GM18507 (cell line): ENCODE measurements at regions not wholly inside any gene's neighbourhood (a gene's known extent, or its start where the extent isn't known, plus 50 kb on each side); places are given as distances from the start of the nearest gene placed in this dataset.
"Not testable (repeated sequence)": the region's sequence is repeated elsewhere in the genome, so short reads cannot be mapped to it uniquely, and the experiment has no call there.

Experiments used
- DNase-seq: peaks from one replicate; pipeline ENCODE4 v3.0.0; 2011; ENCODE audit warnings: low read depth; ENCODE audit not compliant: insufficient read length; ENCODE audit errors: extremely low spot score
- FAIRE-seq: peaks from 2 replicates; lab custom pipeline; 2011; peaks lifted over from hg19 to GRCh38; lab: Jason Lieb, UNC

- FAIRE-seq (no peak), DNase-seq (no peak)
Measured at GRCh38 chr10:2210088-2210487, 472.8 kb upstream of the ADARB2 start.

DNA sequence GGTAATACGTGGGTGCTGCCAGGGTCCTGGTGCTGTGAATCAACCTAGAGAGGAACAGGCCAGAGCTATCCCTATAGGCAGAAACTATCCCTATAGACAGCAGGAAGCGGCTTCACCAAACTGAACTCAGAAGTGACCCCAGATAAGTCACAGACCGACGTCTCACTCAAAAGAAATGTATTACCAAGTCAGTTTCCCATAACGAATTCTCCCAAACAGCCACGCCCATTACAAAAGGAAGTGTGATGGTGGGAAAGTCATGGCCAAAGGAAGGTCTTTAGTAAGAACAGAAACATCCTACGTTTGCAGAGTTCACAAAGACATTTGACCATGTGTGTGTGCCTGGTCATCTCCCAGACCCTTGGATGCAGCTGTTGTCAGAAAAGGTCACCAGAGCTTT is 470.8 kb upstream of the ADARB2 start:
- DNase-seq (no peak), FAIRE-seq (no peak)

DNA sequence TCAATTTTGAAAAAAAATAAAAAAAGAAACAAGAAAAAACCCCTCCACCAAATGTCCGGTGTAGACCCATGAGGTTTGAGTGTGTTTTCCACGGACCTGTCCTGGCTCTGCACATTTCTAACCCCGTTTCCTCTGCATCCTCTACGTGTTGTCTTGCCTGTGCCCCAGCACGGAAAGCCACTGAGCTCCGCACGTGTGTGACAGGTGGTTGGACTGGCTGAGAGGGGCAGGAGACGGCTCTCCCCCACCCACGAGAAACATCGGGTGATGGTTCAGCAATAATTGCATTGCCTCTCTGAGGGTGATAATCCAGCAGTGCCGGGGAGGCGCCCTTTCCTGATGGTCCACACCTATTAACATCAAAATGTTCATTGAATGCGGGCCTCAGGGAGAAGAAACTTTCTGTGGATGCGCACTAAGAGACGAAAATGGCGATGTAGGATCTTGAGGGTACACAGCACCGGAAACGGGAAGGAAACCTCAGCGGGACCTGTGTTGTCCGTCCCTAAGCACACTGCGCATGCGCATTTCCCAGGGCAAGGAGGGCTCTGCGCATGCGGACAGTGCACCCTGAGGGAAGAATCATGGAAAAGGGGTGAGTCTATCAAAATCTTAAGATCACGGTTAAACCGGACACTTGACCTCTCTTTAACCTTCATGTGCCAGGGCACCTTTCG is 470.1 kb upstream of the ADARB2 start:
- no peak for FAIRE-seq
- no peak for DNase-seq

GRCh38 chr10:2205406-2205805 is 468.1 kb upstream of the ADARB2 start:
- FAIRE-seq (no peak), DNase-seq (no peak)

DNA sequence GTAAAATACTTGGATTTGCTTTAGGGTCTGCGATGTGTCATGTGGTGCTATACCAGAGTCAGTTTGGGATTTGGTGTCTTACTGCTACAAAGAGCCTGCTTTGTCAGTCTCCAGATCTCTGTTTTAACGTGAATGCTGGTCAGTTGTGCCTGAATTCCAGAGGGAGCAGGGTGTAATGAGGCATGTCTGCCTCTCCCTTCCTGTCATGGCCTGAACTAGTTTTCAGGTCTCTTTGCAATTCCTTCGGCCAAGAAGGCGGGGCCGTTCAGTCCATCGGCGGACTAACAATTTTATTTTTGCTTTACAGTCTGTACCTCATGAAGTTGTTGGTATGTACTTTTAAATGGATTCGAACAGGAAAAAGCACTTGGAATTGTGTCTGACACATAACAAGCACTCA is 465.1 kb upstream of the ADARB2 start:
- DNase-seq = no peak
- no peak for FAIRE-seq

- no peak for FAIRE-seq
- DNase-seq = no peak
Measured at GRCh38 chr10:2201534-2202099, 464.3 kb upstream of the ADARB2 start.

DNA sequence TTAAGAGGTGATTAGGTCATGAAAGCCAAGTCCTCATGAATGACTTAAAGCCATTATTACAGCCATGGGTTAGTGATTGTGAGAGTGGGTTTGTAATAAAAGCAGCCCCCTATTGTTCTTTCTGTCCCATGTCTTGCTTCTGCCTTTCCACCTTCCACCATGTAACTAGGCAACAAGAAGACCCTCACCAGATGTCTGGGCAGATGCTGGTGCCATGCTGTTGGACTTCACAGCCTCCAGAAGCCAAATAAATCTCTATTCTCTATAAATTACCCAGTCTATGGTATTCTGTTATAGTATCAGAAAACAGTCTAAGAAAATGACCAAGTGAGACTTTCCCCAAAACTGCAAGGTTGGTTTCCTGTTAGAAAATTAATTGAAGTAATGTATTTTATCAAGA is 460.3 kb upstream of the ADARB2 start:
- FAIRE-seq = no peak
- DNase-seq = no peak

DNA sequence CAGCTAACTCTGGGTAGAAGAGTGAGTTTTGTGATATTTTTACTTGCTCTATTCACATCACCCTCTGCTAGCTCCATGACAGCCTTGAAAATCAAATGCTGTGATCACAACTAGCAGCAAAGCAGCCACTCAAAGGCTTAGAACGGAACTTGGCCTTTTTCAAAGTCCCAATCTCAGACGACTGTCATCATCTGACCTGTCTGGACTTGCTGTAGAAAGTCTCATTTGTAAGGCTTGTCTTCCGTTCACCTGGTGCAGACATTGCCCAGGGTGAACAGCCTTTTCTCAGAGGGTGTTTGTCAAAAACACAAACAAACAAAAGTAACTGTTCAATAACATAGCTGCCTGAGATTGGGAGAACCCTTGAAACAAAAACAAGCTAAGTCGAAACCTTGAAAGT is 458.9 kb upstream of the ADARB2 start:
- DNase-seq (no peak), FAIRE-seq (no peak)

DNA sequence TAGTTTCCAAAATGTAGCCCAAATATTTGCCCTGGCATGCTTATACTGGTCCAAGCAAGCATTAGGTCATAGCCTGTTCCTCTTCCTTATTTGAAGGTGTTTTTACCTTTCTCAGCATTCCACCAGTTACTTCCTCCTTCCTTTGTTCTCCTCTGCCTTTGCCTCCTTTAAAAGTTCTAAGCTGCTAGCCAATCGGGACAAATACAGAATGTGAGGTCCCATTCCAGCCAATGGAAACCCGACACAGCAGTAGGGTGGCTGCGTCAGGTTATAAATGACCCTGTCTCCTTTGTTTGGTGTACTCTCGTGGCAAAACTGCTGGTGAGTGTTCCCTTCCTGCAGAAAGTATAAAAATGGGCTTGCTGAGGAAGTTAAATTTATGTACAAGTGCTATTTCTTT is 452.0 kb upstream of the ADARB2 start:
- not testable (repeated sequence) for FAIRE-seq, DNase-seq

GRCh38 chr10:2188371-2188770 is 451.0 kb upstream of the ADARB2 start:
- DNase-seq = no peak
- FAIRE-seq = no peak

DNA sequence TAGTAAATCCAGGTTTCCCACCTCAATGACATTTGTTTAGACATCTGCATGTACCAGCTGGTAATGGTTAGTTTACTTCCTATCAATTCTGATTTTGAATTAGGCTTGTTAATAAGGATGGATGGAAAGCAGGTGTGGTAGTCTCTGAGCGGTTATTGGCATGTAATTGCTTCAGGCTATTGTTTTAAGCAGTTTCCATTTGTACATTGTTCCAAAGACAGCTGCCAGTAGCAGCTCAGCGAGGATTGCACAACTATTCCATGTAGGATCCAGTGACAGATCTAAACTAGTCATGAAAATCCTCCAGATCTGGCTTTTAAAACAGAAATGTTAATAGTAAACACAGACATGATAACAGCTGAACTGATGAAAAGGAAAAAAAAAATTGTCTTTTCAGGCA is 436.0 kb upstream of the ADARB2 start:
- no peak for DNase-seq
- FAIRE-seq = no peak

DNA sequence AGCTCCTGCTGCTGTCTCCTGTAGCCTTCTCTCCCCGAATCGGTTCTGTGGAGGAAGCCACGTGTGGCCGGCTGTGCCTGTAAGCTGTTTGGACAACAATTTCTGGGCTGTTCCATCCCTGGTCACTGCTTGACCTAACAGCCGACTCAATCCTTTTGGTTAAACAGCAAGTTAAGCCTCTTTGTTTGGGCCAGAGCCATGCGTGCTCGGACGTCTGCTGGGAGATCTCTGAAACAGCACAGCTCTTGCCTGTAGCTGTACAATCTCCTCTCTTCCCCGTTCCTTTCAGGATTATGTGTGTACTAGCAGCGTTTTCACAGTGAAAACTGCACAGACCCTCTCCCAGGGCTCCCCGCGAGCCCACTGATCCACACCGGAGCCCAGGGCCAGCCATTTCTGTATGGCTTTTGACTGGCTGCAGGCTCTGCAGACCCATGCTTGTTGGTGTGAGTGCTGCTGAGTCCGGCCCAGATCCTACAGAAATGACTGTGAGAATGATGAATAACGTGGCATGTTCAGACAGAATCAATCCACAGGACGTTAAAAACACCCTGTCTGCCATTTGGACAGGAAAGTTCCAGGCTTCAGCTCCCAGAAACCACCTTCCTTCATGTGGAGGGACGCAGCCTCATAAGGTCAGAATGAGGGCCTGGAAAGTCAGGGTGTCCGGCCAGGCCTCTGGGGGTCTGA is 428.6 kb upstream of the ADARB2 start:
- DNase-seq (no peak), FAIRE-seq (no peak)

DNA sequence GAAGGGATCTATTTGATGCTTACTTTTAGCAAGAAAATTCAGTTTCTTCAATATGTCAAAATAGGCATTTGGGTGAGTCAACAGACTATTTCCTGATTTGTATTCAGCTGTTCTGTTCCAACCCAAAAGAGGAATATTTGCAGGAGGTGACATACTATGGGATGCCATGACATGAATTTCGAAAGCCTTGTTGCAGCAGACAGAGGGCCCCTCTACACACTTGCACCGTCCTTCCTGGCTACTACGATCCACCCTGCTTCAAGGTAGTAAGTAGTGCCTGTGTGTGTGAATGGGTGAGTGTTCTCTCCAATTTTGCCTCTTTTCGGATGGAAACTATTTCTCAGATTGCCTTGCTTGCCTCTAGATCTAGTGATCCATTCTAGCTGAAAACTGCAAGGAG is 413.0 kb upstream of the ADARB2 start:
- DNase-seq = no peak
- FAIRE-seq = no peak

GRCh38 chr10:2145926-2146478 is 408.7 kb upstream of the ADARB2 start:
- DNase-seq = no peak
- FAIRE-seq = no peak

GRCh38 chr10:2145491-2145890 is 408.2 kb upstream of the ADARB2 start:
- DNase-seq (no peak), FAIRE-seq (no peak)

GRCh38 chr10:2144584-2144983 is 407.3 kb upstream of the ADARB2 start:
- DNase-seq (no peak), FAIRE-seq (no peak)

DNA sequence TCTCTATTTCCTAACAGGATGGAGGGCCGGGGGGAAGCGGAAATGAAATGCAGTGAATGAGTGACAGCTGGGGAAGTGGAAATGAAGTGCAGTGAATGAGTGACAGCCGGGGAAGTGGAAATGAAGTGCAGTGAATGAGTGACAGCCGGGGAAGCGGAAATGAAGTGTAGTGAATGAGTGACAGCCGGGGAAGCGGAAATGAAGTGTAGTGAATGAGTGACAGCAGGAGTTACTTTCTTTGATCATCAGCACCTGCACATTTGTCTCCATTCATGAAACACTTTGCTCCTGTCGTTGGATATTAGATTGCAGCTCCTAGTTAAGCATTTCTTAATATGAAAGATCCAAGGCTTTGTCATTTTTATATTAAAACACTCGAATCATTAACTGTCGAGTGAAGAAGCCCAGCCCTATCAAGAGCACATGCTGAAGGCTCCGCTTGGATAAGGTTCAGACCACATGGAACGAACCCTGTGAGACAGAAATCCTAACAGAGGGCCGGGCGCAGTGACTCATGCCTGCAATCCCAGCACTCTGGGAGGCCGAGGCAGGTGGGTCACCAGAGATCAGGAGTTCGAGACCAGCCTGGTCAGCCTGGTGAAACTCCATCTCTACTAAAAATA is 406.0 kb upstream of the ADARB2 start:
- FAIRE-seq = no peak
- DNase-seq = no peak

DNA sequence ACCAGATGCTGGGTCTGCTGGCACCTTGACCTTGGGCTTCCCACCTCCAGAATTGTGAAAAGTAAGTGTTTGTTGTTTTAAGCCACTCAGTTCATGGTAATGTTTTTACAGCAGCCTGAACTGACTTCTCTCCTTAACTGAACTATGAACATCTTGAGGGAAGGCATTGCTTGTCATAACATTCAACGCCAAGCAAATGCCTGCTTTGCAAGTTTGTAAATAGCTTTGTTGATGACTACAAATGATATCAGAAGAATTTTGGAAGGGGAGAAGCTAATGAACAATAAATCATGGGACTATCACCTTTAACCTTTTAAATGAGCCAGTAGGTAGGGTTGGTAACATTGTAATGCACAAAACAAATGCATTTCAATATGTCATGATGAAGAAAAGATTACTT is 402.4 kb upstream of the ADARB2 start:
- FAIRE-seq (no peak), DNase-seq (no peak)

DNA sequence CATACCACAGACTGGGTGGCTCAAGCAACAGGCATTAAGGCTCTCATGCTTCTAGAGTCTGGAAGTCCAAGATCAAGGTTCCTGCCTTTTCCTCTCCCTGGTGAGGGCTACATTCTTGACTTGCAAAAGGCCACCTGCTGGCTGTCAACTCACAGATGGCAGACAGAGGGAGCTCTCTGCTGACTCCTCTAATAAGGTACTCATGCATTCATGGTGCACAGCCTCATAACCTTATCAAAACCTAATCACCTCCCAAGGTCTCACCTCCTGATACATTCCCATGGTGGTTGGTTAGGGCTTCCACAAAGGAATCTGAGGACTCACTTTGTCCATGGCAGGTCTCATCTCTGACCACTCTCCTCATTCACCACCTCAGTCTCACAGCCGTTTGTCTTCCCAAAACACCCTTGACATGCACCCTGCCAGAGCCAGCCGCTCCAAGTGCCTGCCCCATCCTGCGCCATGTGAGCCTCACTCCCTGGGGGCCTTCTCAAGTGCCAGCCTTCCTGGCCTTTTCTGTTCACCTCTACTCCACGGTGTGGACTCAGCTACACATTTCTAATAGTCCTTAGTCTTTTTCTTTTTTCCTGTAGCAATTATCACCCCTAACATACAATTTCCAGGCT is 400.3 kb upstream of the ADARB2 start:
- FAIRE-seq = no peak

GRCh38 chr10:2130705-2131305 is 393.5 kb upstream of the ADARB2 start:
- DNase-seq (no peak), FAIRE-seq (no peak)

More for the DNA sequence above, 400.3 kb upstream of the ADARB2 start:
- DNase-seq = no peak
